GM23248 (cell line): ENCODE measurements at regions not wholly inside any gene's neighbourhood (a gene's known extent, or its start where the extent isn't known, plus 50 kb on each side); places are given as distances from the start of the nearest gene placed in this dataset.
A peak's percentile ranks its signal among the peaks of the same experiment; 100 is the strongest.

Experiments
- DNase-seq: peaks from one replicate; pipeline ENCODE4 v3.0.0-alpha.2; 2015
- H2AFZ ChIP-seq: fragments of 200-600 bp; sonication (generic); 2 replicates; pipeline ENCODE4 v1.6.1; 2016; ENCODE audit warnings: antibody characterized with exemption
- H3F3A ChIP-seq: fragments of 200-600 bp; sonication (generic); 2 replicates; pipeline ENCODE4 v1.6.1; 2016; ENCODE audit warnings: mild to moderate bottlenecking, antibody characterized with exemption, mixed run types; ENCODE audit not compliant: insufficient read depth
- H3K27ac ChIP-seq: fragments of 200-600 bp; sonication (generic); 2 replicates; pipeline ENCODE4 v1.5.1; 2016; ENCODE audit warnings: mild to moderate bottlenecking
- H3K27me3 ChIP-seq: fragments of 200-600 bp; sonication (generic); replicated peaks from 2 replicates; pipeline ENCODE4 v1.6.1; 2016; ENCODE audit warnings: mild to moderate bottlenecking; ENCODE audit not compliant: insufficient read depth
- H3K36me3 ChIP-seq: fragments of 200-600 bp; sonication (generic); 2 replicates; pipeline ENCODE4 v1.6.1; 2016; ENCODE audit warnings: low read depth, mild to moderate bottlenecking
- H3K4me1 ChIP-seq: fragments of 200-600 bp; sonication (generic); 2 replicates; pipeline ENCODE4 v1.6.1; 2016; ENCODE audit warnings: mild to moderate bottlenecking; ENCODE audit not compliant: insufficient read depth
- H3K4me2 ChIP-seq: fragments of 200-600 bp; sonication (generic); one replicate; pipeline ENCODE4 v1.6.1; 2016; ENCODE audit warnings: mild to moderate bottlenecking; ENCODE audit not compliant: unreplicated experiment
- H3K4me3 ChIP-seq: fragments of 200-600 bp; sonication (generic); 2 replicates; pipeline ENCODE4 v1.5.1; 2016; ENCODE audit warnings: mild to moderate bottlenecking
- H3K79me2 ChIP-seq: fragments of 200-600 bp; sonication (generic); 2 replicates; pipeline ENCODE4 v1.6.1; 2016; ENCODE audit warnings: mild to moderate bottlenecking; ENCODE audit not compliant: insufficient read depth
- H3K9ac ChIP-seq: fragments of 200-600 bp; sonication (generic); 2 replicates; pipeline ENCODE4 v1.6.1; 2016; ENCODE audit warnings: mild to moderate bottlenecking
- H3K9me2 ChIP-seq: fragments of 200-600 bp; sonication (generic); 2 replicates; pipeline ENCODE4 v1.6.1; 2016; ENCODE audit warnings: mixed run types, mild to moderate bottlenecking, moderate library complexity; ENCODE audit not compliant: insufficient read depth
- H3K9me3 ChIP-seq: fragments of 200-600 bp; sonication (generic); one replicate; pipeline ENCODE4 v1.6.1; 2017; ENCODE audit warnings: low read depth
- H4K20me1 ChIP-seq: fragments of 200-600 bp; sonication (generic); 2 replicates; pipeline ENCODE4 v1.6.0; 2016; ENCODE audit not compliant: insufficient read depth
- EZH2 ChIP-seq: fragments of 200-600 bp; sonication (generic); IDR thresholded peaks from 2 replicates; pipeline ENCODE4 v1.6.1; 2018; ENCODE audit warnings: antibody characterized with exemption, mild to moderate bottlenecking; ENCODE audit not compliant: insufficient read depth, poor library complexity, severe bottlenecking
- EZH2phosphoT487 ChIP-seq: fragments of 200-600 bp; sonication (generic); IDR thresholded peaks from 2 replicates; pipeline ENCODE4 v1.6.1; 2018; ENCODE audit warnings: antibody characterized with exemption, moderate library complexity, mild to moderate bottlenecking, low read depth; ENCODE audit not compliant: insufficient read depth
- WGBS, 2 experiments: methylation state at CpG; one replicate each; pipeline ENCODE4 v1.1.6; 2015 to 2017; ENCODE audit warnings: low lambda C conversion rate in 2 of 2, low coverage in 1 of 2; ENCODE audit errors: missing lambda C conversion rate in 2 of 2; 5-methylcytosine and 5-hydroxymethylcytosine counted together
- in situ Hi-C: fragments of 300-500 bp; cut with MboI; formaldehyde crosslinking; loops from 2 replicates; pipeline ENCODE4 v1.15.0; 2020

DNA sequence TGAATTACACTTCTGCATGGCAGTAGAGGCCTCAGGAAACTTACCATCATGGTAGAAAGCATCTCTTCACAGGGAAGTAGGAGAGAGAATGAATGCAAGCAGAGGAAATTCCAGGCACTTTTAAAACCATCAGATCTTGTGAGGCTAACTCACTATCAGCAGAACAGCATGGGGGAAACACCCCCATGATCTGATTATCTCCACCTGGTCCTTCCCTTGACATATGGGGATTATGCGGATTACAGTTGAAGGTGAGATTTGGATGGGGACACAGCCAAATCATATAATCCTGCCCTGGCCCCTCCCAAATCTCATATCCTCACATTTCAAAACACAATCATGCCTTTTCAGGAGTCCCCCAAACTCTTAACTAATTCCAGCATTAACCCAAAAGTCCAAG is 691.1 kb downstream of the SI start:
- in situ Hi-C loops: no loop called here
- H3K27ac ChIP-seq: no peak overlapping the region
- H3K9me3 ChIP-seq: no peaks in the 10 kb centered on the region
- no peak overlapping the region for H3K4me3 ChIP-seq
- whole genome bisulfite sequencing, 2 experiments: 91 to 92% methylated on average over 1 of the region's 1 CpG
- no peak overlapping the region for H3K4me2 ChIP-seq
- no peaks in the 10 kb centered on the region for H3K27me3 ChIP-seq
- TF ChIP-seq EZH2 (no peak), EZH2phosphoT487 (no peak)
- DNase-seq: no peak
- H2AFZ ChIP-seq: no peak overlapping the region
- no peaks in the 10 kb centered on the region for H3K79me2 ChIP-seq
- H4K20me1 ChIP-seq: no peaks in the 10 kb centered on the region
- no peak overlapping the region for H3K9ac ChIP-seq
- no peaks in the 10 kb centered on the region for H3K9me2 ChIP-seq
- H3K36me3 ChIP-seq: no peaks in the 10 kb centered on the region
- no peaks in the 10 kb centered on the region for H3F3A ChIP-seq
- H3K4me1 ChIP-seq: no peaks in the 10 kb centered on the region

DNA sequence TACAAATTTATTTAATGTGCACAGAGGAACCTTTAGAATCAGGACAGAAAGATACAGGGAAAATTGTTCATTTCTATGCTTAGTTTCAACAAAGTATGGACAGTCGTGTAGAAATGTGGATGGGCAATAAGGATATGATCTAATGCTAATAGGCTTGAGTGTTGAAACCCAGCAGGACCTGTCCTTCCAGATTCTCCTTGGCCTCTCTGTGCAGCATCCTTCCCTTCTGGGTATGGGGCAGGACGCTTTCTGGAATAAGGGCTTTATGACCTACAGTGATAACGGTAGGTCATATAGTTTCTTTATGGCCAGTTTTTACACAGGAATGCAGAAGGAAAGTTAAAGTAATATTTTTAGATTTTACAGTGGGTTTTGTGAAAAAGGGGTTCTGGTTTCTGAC is 698.1 kb downstream of the SI start:
- no peak for TF ChIP-seq EZH2phosphoT487
- no peak for TF ChIP-seq EZH2
- Histone ChIP-seq H3K36me3 (no peaks in the 10 kb centered on the region), H3K4me2 (no peak overlapping the region), H4K20me1 (no peaks in the 10 kb centered on the region), H3K4me1 (no peaks in the 10 kb centered on the region), H3K9me2 (no peaks in the 10 kb centered on the region), H2AFZ (no peak overlapping the region), H3K27ac (no peak overlapping the region), H3K4me3 (no peak overlapping the region), H3K27me3 (no peaks in the 10 kb centered on the region), H3F3A (no peaks in the 10 kb centered on the region), H3K9ac (no peak overlapping the region), H3K9me3 (no peaks in the 10 kb centered on the region), H3K79me2 (no peaks in the 10 kb centered on the region)
- 56 to 59% methylated on average over 3 of the region's 3 CpGs for WGBS, 2 experiments
- no peak for DNase-seq
- in situ Hi-C loops: no loop called here

DNA sequence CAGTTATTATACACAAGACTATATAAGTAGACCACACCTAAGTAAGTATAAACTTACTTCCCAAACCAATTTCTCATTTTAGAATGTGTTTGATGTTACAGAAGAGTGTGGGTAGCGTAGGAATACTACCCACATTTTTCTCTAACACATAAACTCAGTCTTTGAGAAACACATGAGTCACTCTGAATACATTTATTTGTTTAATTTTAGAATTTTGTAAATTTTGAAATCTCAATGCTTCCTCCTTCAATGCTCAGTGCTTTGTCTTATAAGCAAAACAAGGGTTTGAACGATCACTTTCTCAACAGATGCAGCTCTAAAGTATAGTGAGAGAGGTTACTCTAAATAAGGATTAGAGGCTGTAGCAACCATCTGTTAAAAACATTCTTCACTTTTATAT is 700.8 kb downstream of the SI start:
- no peaks in the 10 kb centered on the region for H4K20me1 ChIP-seq
- no peak overlapping the region for H3K4me2 ChIP-seq
- H3K36me3 ChIP-seq: no peaks in the 10 kb centered on the region
- H3K79me2 ChIP-seq: no peaks in the 10 kb centered on the region
- H3K27ac ChIP-seq: no peak overlapping the region
- peak; percentile 2 for DNase-seq
- no peaks in the 10 kb centered on the region for H3K9me2 ChIP-seq
- no peaks in the 10 kb centered on the region for H3F3A ChIP-seq
- no peak overlapping the region for H2AFZ ChIP-seq
- H3K9ac ChIP-seq: no peak overlapping the region
- TF ChIP-seq EZH2phosphoT487 (no peak), EZH2 (no peak)
- in situ Hi-C loops: no loop called here
- no peaks in the 10 kb centered on the region for H3K27me3 ChIP-seq
- WGBS, 2 experiments: 39 to 40% methylated on average over 2 of the region's 2 CpGs
- H3K4me1 ChIP-seq: no peaks in the 10 kb centered on the region
- H3K9me3 ChIP-seq: no peaks in the 10 kb centered on the region
- no peak overlapping the region for H3K4me3 ChIP-seq

DNA sequence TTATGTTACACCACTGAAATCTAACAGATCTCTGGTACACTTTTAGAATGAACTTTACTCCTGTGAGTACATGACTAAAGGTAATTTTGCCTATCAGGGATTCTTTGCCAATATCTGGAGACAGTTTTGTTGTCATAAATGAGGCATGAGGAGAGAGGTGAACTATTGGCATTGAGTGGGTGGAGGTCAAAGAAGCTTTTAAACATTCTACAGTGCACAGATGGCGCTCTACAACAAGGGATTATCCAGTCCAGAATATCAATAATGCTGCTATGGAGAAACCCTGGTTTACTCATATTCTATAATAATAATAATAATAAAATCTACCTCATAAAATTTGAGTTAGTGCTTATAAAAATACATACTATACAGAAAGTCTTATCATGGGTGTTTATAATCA is 702.3 kb downstream of the SI start:
- no peaks in the 10 kb centered on the region for H4K20me1 ChIP-seq
- H3K9ac ChIP-seq: no peak overlapping the region
- H3K4me2 ChIP-seq: no peak overlapping the region
- peak; percentile 1 for DNase-seq
- in situ Hi-C loops: no loop called here
- no peaks in the 10 kb centered on the region for H3K79me2 ChIP-seq
- H3K4me1 ChIP-seq: no peaks in the 10 kb centered on the region
- WGBS, 2 experiments: 72 to 75% methylated on average over 1 of the region's 1 CpG
- no peaks in the 10 kb centered on the region for H3K27me3 ChIP-seq
- H3F3A ChIP-seq: no peaks in the 10 kb centered on the region
- H3K27ac ChIP-seq: no peak overlapping the region
- TF ChIP-seq EZH2phosphoT487: no peak
- no peak for TF ChIP-seq EZH2
- no peaks in the 10 kb centered on the region for H3K36me3 ChIP-seq
- no peak overlapping the region for H3K4me3 ChIP-seq
- no peaks in the 10 kb centered on the region for H3K9me2 ChIP-seq
- no peak overlapping the region for H2AFZ ChIP-seq
- H3K9me3 ChIP-seq: no peaks in the 10 kb centered on the region

DNA sequence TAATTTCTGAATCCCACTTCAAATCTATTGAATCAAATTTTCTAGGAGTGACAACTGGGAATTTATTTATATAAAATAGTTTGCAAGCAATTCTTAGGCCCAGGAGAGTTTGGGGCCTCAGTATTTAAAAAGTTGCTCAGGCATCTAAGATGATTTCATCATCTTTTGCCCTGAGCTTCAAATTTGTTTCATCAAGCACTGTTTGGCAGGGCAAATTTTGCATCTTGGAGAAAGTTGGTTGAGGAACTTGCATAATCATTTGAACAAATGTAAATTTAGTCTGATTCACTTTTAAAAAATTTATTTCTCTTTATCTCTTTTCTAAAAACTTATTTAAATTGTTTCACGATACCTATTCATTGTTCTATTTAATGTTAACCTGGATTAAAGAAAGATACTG is 702.8 kb downstream of the SI start:
- Histone ChIP-seq H3K36me3 (no peaks in the 10 kb centered on the region), H3K9me2 (no peaks in the 10 kb centered on the region), H3K27ac (no peak overlapping the region), H3K4me1 (no peaks in the 10 kb centered on the region), H3K9ac (no peak overlapping the region), H3K79me2 (no peaks in the 10 kb centered on the region), H3F3A (no peaks in the 10 kb centered on the region), H3K4me2 (no peak overlapping the region), H2AFZ (no peak overlapping the region), H3K27me3 (no peaks in the 10 kb centered on the region), H3K4me3 (no peak overlapping the region), H3K9me3 (no peaks in the 10 kb centered on the region), H4K20me1 (no peaks in the 10 kb centered on the region)
- in situ Hi-C loops: no loop called here
- peak; percentile 12 for DNase-seq
- TF ChIP-seq EZH2phosphoT487 (no peak), EZH2 (no peak)
- WGBS, 2 experiments: 31 to 35% methylated on average over 1 of the region's 1 CpG
